Prostate gland (tissue), 2 donors: ENCODE measurements at regions not wholly inside any gene's neighbourhood (a gene's known extent, or its start where the extent isn't known, plus 50 kb on each side); places are given as distances from the start of the nearest gene placed in this dataset.

Experiments used
- CTCF ChIP-seq, 4 experiments: fragments of 200-600 bp in 2 of 4; fragments of 450-650 bp in 2 of 4; sonication (generic) in 2 of 4; IDR thresholded peaks; 1 replicate in 3 of 4; 2 replicates in 1 of 4; pipeline ENCODE4 v1.5.1; 2016 to 2019; ENCODE audit warnings: antibody characterized with exemption in 4 of 4, mild to moderate bottlenecking in 2 of 4, moderate library complexity in 2 of 4
- POLR2A ChIP-seq: fragments of 450-650 bp; IDR thresholded peaks from one replicate; pipeline ENCODE4 v1.6.1; 2016; ENCODE audit warnings: antibody characterized with exemption, mild to moderate bottlenecking
- POLR2AphosphoS5 ChIP-seq: sonication (generic); formaldehyde crosslinking; IDR thresholded peaks from one replicate; pipeline ENCODE4 v1.6.1; 2017; ENCODE audit warnings: antibody characterized with exemption

GRCh38 chrX:38993500-38993899, 192.2 kb downstream of the MID1IP1 start:
- TF ChIP-seq POLR2AphosphoS5: no peak
- TF ChIP-seq CTCF (IDR thresholded peaks at IDR 0.05): no peak
- TF ChIP-seq POLR2A: no peak
